ENCODE measurements at regions not wholly inside any gene's neighbourhood (a gene's known extent, or its start where the extent isn't known, plus 50 kb on each side); places are given as distances from the start of the nearest gene placed in this dataset.
"Not testable (repeated sequence)": the region's sequence is repeated elsewhere in the genome, so short reads cannot be mapped to it uniquely, and the experiment has no call there.

GRCh38 chr13:60690604-60691003, 293.6 kb downstream of the TDRD3 start:
- DNase-seq (ENCODE audit: low spot score) = no peak

- DNase-seq (ENCODE audit: low spot score) = no peak
Observed at GRCh38 chr13:60689571-60689970, 292.6 kb downstream of the TDRD3 start.

GRCh38 chr13:60689076-60689475, 292.1 kb downstream of the TDRD3 start:
- DNase-seq (ENCODE audit: low spot score) = no peak

GRCh38 chr13:60679928-60680694, 283.1 kb downstream of the TDRD3 start:
- no peak for DNase-seq (ENCODE audit: low spot score)

- no peak for DNase-seq (ENCODE audit: low spot score)
Observed at GRCh38 chr13:60679131-60679530, 282.1 kb downstream of the TDRD3 start.

GRCh38 chr13:60671386-60671785, 274.4 kb downstream of the TDRD3 start:
- no peak for DNase-seq (ENCODE audit: low spot score)

GRCh38 chr13:60663788-60664187, 266.8 kb downstream of the TDRD3 start:
- DNase-seq (ENCODE audit: low spot score) = no peak

- DNase-seq (ENCODE audit: low spot score) = no peak
Observed at GRCh38 chr13:60662595-60662994, 265.6 kb downstream of the TDRD3 start.

- DNase-seq (ENCODE audit: low spot score) = no peak
Observed at GRCh38 chr13:60661521-60661920, 264.5 kb downstream of the TDRD3 start.

GRCh38 chr13:60657586-60657985, 260.6 kb downstream of the TDRD3 start:
- DNase-seq (ENCODE audit: low spot score) = not testable (repeated sequence)

- no peak for DNase-seq (ENCODE audit: low spot score)
Observed at GRCh38 chr13:60655256-60655655, 258.2 kb downstream of the TDRD3 start.

- peak; percentile 34 for DNase-seq (ENCODE audit: low spot score)
Observed at GRCh38 chr13:60654415-60654814, 257.4 kb downstream of the TDRD3 start.

- no peak for DNase-seq (ENCODE audit: low spot score)
Observed at GRCh38 chr13:60647547-60647946, 250.5 kb downstream of the TDRD3 start.

- no peak for DNase-seq (ENCODE audit: low spot score)
Observed at GRCh38 chr13:60646620-60647019, 249.6 kb downstream of the TDRD3 start.

- no peak for DNase-seq (ENCODE audit: low spot score)
Observed at GRCh38 chr13:60645676-60646075, 248.7 kb downstream of the TDRD3 start.

GRCh38 chr13:60642552-60642951, 245.5 kb downstream of the TDRD3 start:
- no peak for DNase-seq (ENCODE audit: low spot score)

GRCh38 chr13:60629158-60629557, 232.1 kb downstream of the TDRD3 start:
- DNase-seq (ENCODE audit: low spot score) = no peak

- DNase-seq (ENCODE audit: low spot score) = peak; percentile 53
Observed at GRCh38 chr13:60627071-60627686, 230.2 kb downstream of the TDRD3 start.
